ENCODE measurements at regions not wholly inside any gene's neighbourhood (a gene's known extent, or its start where the extent isn't known, plus 50 kb on each side); places are given as distances from the start of the nearest gene placed in this dataset.
"Not testable (repeated sequence)": the region's sequence is repeated elsewhere in the genome, so short reads cannot be mapped to it uniquely, and the experiment has no call there.

DNA sequence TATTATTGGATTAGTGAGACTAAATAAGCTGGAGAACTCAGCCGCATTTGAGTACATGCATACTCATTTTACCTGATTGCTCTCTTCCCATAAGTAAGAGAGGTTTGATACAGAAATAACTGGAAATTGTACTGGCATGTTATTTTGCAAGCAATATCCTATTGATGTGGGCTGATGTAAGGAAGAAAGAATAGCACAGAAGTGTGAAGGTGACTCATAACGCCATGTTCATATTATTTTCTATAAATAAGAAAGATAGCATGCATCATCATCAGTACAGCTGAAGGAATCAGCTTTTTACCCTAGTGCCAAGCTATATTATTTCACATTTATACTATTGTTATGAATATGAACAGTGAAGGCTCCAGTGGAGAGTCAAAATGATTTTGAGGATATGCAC is 138.3 kb upstream of the FAM47A start:
- no peak for DNase-seq (ENCODE audit: low spot score)

DNA sequence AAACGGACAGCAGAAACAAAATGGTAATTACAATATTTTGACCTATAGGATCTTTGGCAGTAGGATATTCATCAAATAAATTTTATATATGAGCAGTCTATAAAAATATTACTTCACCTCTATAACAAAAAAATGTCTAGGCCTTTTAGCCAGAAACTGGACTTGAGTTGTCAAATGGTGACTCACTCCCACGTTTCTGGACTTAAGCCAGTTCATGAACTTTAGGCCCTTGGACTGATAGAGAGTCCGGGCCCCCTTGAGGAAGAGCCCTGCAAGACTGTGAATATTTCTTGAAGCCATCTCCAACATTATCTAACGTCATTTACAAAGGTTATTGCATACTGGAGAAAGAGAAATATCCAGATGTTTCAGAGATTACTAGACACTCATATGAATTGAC is 106.8 kb upstream of the FAM47A start:
- no peak for DNase-seq (ENCODE audit: low spot score)

DNA sequence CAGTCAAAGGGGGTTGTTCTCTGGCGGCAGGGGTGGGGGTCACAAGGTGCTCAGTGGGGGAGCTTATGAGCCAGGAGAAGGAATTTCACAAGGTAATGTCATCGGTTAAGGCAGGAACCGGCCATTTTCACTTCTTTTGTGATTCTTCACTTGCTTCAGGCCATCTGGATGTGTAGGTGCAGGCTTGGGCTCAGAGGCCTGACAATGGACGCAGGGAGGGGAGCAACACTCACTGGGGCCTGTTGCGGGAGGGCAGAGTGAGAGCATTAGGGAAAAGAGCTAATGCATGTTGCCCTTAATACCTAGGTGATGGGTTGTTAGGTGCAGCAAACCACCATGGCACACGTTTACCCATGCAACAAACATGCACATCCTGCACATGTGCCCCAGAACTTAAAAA is 98.0 kb upstream of the FAM47A start:
- DNase-seq (ENCODE audit: low spot score): not testable (repeated sequence)

GRCh38 chrX:34227804-34228203 is 95.7 kb upstream of the FAM47A start:
- no peak for DNase-seq (ENCODE audit: low spot score)

DNA sequence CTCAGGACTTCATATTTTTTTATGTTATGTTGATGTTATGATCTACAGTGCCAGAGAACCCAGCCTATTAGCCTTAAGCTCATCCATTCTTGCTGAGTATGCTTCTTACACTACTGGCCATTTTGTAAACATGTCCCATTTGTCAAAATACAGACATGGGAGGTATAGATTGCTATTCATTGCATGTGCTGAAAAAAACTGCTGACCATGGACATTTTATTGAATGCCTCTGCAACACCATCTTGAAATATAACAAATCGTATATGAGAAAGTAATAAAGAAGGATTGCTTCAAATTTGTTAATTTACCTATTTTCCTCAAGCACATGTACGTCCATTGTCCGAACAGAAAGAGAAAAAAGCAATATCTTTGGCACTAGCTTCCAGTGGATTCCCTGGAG is 91.5 kb upstream of the FAM47A start:
- DNase-seq (ENCODE audit: low spot score): no peak

GRCh38 chrX:34218063-34218462 is 85.9 kb upstream of the FAM47A start:
- DNase-seq (ENCODE audit: low spot score): no peak

GRCh38 chrX:34197946-34198345 is 65.8 kb upstream of the FAM47A start:
- DNase-seq (ENCODE audit: low spot score): no peak

All from GM03348 (cell line).